ACC112 (cell line): ENCODE measurements at regions not wholly inside any gene's neighbourhood (a gene's known extent, or its start where the extent isn't known, plus 50 kb on each side); places are given as distances from the start of the nearest gene placed in this dataset.

Experiments used
- H2AFZ ChIP-seq: fragments of 200-600 bp; sonication (generic); one replicate; pipeline ENCODE4 v1.6.0; 2017; ENCODE audit warnings: antibody characterized with exemption, low read length; ENCODE audit not compliant: unreplicated experiment
- H3K27ac ChIP-seq: fragments of 200-600 bp; sonication (generic); 2 replicates; pipeline ENCODE4 v1.5.1; 2014; ENCODE audit warnings: low read depth, mild to moderate bottlenecking, antibody characterized with exemption, low read length, moderate library complexity
- H3K27me3 ChIP-seq: fragments of 200-600 bp; sonication (generic); 2 replicates; pipeline ENCODE4 v1.6.1; 2014; ENCODE audit warnings: mild to moderate bottlenecking, antibody characterized with exemption, low read length, moderate library complexity, mixed read lengths; ENCODE audit not compliant: insufficient read depth
- H3K36me3 ChIP-seq: fragments of 200-600 bp; sonication (generic); 2 replicates; pipeline ENCODE4 v1.6.1; 2016; ENCODE audit warnings: mild to moderate bottlenecking, antibody characterized with exemption, low read length, moderate library complexity, mixed read lengths; ENCODE audit not compliant: insufficient read depth
- H3K4me1 ChIP-seq: fragments of 200-600 bp; sonication (generic); one replicate; pipeline ENCODE4 v1.6.1; 2016; ENCODE audit warnings: low read length, mixed read lengths; ENCODE audit not compliant: insufficient read depth, unreplicated experiment, control insufficient read depth
- H3K4me3 ChIP-seq: fragments of 200-600 bp; sonication (generic); 2 replicates; pipeline ENCODE4 v1.5.1; 2014; ENCODE audit warnings: mild to moderate bottlenecking, low read depth, low read length
- H3K79me2 ChIP-seq: fragments of 200-600 bp; sonication (generic); one replicate; pipeline ENCODE4 v1.6.0; 2016; ENCODE audit warnings: low read length; ENCODE audit not compliant: control insufficient read depth, unreplicated experiment, insufficient read depth

- Histone ChIP-seq H3K4me1 (no peaks in the 10 kb centered on the region), H3K4me3 (no peak overlapping the region), H3K79me2 (no peaks in the 10 kb centered on the region), H3K36me3 (no peaks in the 10 kb centered on the region), H2AFZ (no peak overlapping the region), H3K27me3 (peaks cover 18% of the 10 kb centered on the region; the same call in 1 of the 2 replicates), H3K27ac (no peak overlapping the region)
These were observed 243.2 kb upstream of the GMDS start for GRCh38 chr6:2488578-2488977.

- Histone ChIP-seq H3K27me3 (peaks cover 18% of the 10 kb centered on the region; the same call in 1 of the 2 replicates), H3K4me3 (no peak overlapping the region), H3K36me3 (no peaks in the 10 kb centered on the region), H2AFZ (no peak overlapping the region), H3K79me2 (no peaks in the 10 kb centered on the region), H3K4me1 (no peaks in the 10 kb centered on the region), H3K27ac (no peak overlapping the region)
These were observed 239.7 kb upstream of the GMDS start for GRCh38 chr6:2485116-2485515.

- H3K79me2 ChIP-seq: no peaks in the 10 kb centered on the region
- H3K27me3 ChIP-seq: peaks cover 10% of the 10 kb centered on the region; the same call in 1 of the 2 replicates
- no peaks in the 10 kb centered on the region for H3K36me3 ChIP-seq
- H3K4me1 ChIP-seq: peaks cover 8% of the 10 kb centered on the region
- H2AFZ ChIP-seq: no peak overlapping the region
- no peak overlapping the region for H3K27ac ChIP-seq
- no peak overlapping the region for H3K4me3 ChIP-seq
These were observed 237.4 kb upstream of the GMDS start for GRCh38 chr6:2482773-2483172.

- Histone ChIP-seq H3K4me1 (peaks cover 10% of the 10 kb centered on the region), H2AFZ (no peak overlapping the region), H3K36me3 (no peaks in the 10 kb centered on the region), H3K27ac (no peak overlapping the region), H3K27me3 (no peaks in the 10 kb centered on the region; the same call in 1 of the 2 replicates), H3K79me2 (no peaks in the 10 kb centered on the region), H3K4me3 (no peak overlapping the region)
These were observed 235.9 kb upstream of the GMDS start for GRCh38 chr6:2481307-2481706.

GRCh38 chr6:2480267-2480966 is 235.0 kb upstream of the GMDS start:
- Histone ChIP-seq H3K27ac (no peak overlapping the region), H2AFZ (no peak overlapping the region), H3K4me3 (no peak overlapping the region), H3K36me3 (no peaks in the 10 kb centered on the region), H3K4me1 (peaks cover 10% of the 10 kb centered on the region), H3K27me3 (no peaks in the 10 kb centered on the region; the same call in 1 of the 2 replicates), H3K79me2 (no peaks in the 10 kb centered on the region)

- Histone ChIP-seq H3K79me2 (no peaks in the 10 kb centered on the region), H3K27me3 (no peaks in the 10 kb centered on the region; the same call in 1 of the 2 replicates), H2AFZ (no peak overlapping the region), H3K27ac (no peak overlapping the region), H3K4me1 (peaks cover 10% of the 10 kb centered on the region), H3K36me3 (no peaks in the 10 kb centered on the region), H3K4me3 (no peak overlapping the region)
These were observed 232.8 kb upstream of the GMDS start for GRCh38 chr6:2478200-2478599.

GRCh38 chr6:2477666-2478065 is 232.3 kb upstream of the GMDS start:
- Histone ChIP-seq H3K79me2 (no peaks in the 10 kb centered on the region), H3K4me1 (peaks cover 10% of the 10 kb centered on the region), H2AFZ (no peak overlapping the region), H3K4me3 (no peak overlapping the region), H3K27ac (no peak overlapping the region), H3K36me3 (no peaks in the 10 kb centered on the region), H3K27me3 (no peaks in the 10 kb centered on the region; the same call in 1 of the 2 replicates)

- Histone ChIP-seq H3K79me2 (no peaks in the 10 kb centered on the region), H3K36me3 (no peaks in the 10 kb centered on the region), H3K27me3 (no peaks in the 10 kb centered on the region; the same call in 1 of the 2 replicates), H3K4me3 (no peak overlapping the region), H3K4me1 (peaks cover 10% of the 10 kb centered on the region), H3K27ac (no peak overlapping the region), H2AFZ (no peak overlapping the region)
These were observed 231.8 kb upstream of the GMDS start for GRCh38 chr6:2477250-2477649.

GRCh38 chr6:2476376-2476775 is 231.0 kb upstream of the GMDS start:
- peaks cover 5% of the 10 kb centered on the region; the same call in 1 of the 2 replicates for H3K27me3 ChIP-seq
- no peak overlapping the region for H3K4me3 ChIP-seq
- no peaks in the 10 kb centered on the region for H3K36me3 ChIP-seq
- H3K27ac ChIP-seq: no peak overlapping the region
- H3K4me1 ChIP-seq: peaks cover 10% of the 10 kb centered on the region
- no peak overlapping the region for H2AFZ ChIP-seq
- no peaks in the 10 kb centered on the region for H3K79me2 ChIP-seq

- H3K27ac ChIP-seq: no peak overlapping the region
These were observed 226.1 kb upstream of the GMDS start for GRCh38 chr6:2471472-2471871.

GRCh38 chr6:2469428-2469827 is 224.0 kb upstream of the GMDS start:
- Histone ChIP-seq H2AFZ (no peak overlapping the region), H3K79me2 (no peaks in the 10 kb centered on the region), H3K36me3 (no peaks in the 10 kb centered on the region), H3K27me3 (peaks cover 54% of the 10 kb centered on the region), H3K4me3 (no peak overlapping the region), H3K4me1 (no peaks in the 10 kb centered on the region), H3K27ac (no peak overlapping the region)

More at GRCh38 chr6:2471472-2471871, 226.1 kb upstream of the GMDS start:
- no peaks in the 10 kb centered on the region for H3K79me2 ChIP-seq
- peaks cover 48% of the 10 kb centered on the region for H3K27me3 ChIP-seq
- H2AFZ ChIP-seq: no peak overlapping the region
- H3K4me3 ChIP-seq: no peak overlapping the region
- H3K4me1 ChIP-seq: no peaks in the 10 kb centered on the region
- H3K36me3 ChIP-seq: no peaks in the 10 kb centered on the region
